ENCODE measurements at regions not wholly inside any gene's neighbourhood (a gene's known extent, or its start where the extent isn't known, plus 50 kb on each side); places are given as distances from the start of the nearest gene placed in this dataset.

DNA sequence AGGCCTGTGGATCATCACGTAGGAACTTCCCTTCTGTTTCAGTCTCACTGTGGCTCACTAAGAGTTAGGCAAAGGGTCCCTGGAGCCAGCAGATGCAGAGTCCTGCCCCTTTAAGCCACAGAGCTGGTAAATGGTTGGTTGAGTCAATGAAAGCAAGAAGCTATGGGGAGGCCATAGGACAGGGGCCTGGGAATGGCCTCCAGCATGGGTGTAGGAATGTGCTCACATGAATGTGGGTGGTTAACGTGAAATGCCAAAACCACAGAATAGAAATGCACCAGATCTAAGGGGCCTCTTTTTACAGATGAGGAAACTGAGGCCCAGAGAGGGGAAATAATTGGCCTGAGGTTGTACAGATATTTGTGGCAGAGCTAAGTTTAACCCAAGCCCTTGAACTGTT, 150.3 kb downstream of the TLE3 start:
- ChIA-PET POLR2A (no interaction called here), CTCF (interaction anchor here (1.1 to 1.4 kb wide), 2 partner anchors 10 to 14 kb away, joined by 3 read pairs; no protein-coding TSS in a partner anchor)
- no peak for DNase-seq (ENCODE audit: extremely low spot score)
- TF ChIP-seq, protein P1, sequence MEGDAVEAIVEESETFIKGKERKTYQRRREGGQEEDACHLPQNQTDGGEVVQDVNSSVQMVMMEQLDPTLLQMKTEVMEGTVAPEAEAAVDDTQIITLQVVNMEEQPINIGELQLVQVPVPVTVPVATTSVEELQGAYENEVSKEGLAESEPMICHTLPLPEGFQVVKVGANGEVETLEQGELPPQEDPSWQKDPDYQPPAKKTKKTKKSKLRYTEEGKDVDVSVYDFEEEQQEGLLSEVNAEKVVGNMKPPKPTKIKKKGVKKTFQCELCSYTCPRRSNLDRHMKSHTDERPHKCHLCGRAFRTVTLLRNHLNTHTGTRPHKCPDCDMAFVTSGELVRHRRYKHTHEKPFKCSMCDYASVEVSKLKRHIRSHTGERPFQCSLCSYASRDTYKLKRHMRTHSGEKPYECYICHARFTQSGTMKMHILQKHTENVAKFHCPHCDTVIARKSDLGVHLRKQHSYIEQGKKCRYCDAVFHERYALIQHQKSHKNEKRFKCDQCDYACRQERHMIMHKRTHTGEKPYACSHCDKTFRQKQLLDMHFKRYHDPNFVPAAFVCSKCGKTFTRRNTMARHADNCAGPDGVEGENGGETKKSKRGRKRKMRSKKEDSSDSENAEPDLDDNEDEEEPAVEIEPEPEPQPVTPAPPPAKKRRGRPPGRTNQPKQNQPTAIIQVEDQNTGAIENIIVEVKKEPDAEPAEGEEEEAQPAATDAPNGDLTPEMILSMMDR (IDR thresholded peaks at IDR 0.05; ENCODE audit: control extremely low read depth, extremely low read depth, low read depth, missing control alignments) = no peak

DNA sequence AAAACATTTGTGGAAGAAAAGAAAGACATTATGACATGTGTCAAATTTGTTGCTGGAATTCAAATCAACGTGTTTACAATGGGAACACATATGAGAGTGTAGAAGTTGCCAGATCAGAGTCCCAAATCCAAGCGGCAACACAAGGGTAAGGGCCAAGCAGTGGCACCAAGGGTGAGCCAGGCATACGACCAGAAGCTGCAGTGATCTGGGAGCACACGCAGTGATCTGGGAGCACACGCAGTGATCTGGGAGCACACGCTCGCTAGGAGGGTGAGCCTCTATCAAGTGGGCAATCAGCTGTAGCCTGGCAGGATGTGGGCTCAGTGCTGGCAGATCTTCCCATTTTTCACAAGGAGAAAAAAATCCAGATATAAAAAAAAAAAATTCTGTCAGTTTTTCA, 148.2 kb downstream of the TLE3 start:
- ChIA-PET CTCF (no interaction called here), POLR2A (no interaction called here)
- TF ChIP-seq, protein P1 (IDR thresholded peaks at IDR 0.05; ENCODE audit: control extremely low read depth, extremely low read depth, low read depth, missing control alignments) = no peak
- DNase-seq (ENCODE audit: extremely low spot score) = no peak

DNA sequence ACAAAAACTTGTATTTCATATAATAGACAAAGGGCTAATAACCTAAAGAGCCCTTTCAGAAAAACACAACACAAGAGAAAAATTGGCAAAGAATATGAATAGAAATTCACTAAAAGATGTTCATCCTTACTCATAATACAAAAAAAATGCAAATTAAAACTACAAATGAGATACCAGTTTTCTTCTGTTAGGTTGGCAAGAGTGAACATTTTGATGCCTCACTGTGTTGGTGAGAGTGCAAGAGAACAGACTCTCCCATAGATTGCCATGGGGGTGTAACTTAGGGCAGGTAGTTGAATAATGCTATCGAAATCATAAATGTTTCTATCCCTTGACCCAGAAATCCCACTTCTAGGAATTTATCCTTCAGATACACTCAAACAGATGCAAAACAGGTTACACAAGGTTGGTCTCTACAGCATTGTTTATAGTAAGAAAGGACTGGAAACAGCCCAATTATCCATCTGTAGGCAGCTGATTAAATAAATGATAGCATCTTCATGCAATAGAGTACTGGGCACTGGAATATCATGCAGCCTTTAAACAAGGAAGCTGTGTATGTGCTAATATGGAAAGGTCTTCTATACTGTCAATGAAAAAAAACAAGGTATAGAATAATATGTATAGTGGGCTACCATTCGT, 146.3 kb downstream of the TLE3 start:
- DNase-seq (ENCODE audit: extremely low spot score) = no peak
- CTCF ChIA-PET = no interaction called here
- TF ChIP-seq, protein P1 (IDR thresholded peaks at IDR 0.05; ENCODE audit: control extremely low read depth, extremely low read depth, low read depth, missing control alignments) = no peak
- POLR2A ChIA-PET = no interaction called here

DNA sequence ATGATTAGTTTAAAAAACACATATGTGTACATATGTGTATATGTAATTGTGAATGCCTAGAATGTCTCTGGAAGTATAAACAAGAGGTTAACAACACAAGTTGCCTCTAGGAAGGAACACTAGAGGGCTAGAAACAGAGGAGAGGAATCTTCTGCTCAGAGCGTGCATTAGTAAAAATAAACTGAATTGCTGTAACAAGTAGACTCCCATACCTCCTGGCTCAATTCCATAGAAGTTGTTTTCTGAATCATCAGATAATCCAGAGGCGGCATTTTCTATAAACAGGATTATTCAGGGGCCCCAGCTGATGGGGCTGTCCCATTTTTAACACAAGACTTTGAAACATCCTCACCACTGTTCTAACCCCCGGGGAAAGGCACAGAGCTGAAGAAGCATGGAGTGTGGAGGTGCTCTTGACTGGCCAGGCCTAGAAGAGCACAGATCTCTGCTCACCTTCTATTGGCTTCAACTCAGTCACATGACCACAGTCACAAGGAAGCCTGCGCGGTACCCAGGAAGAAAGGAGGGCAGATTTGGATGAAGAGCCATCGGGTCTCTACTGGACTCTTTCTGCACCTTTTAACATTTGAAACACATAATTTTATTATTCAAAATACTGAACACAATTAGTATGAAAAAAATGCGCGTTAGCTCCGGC, 145.7 kb downstream of the TLE3 start:
- CTCF ChIA-PET = no interaction called here
- DNase-seq (ENCODE audit: extremely low spot score) = no peak
- POLR2A ChIA-PET = no interaction called here
- TF ChIP-seq, protein P1 (IDR thresholded peaks at IDR 0.05; ENCODE audit: control extremely low read depth, extremely low read depth, low read depth, missing control alignments) = no peak

DNA sequence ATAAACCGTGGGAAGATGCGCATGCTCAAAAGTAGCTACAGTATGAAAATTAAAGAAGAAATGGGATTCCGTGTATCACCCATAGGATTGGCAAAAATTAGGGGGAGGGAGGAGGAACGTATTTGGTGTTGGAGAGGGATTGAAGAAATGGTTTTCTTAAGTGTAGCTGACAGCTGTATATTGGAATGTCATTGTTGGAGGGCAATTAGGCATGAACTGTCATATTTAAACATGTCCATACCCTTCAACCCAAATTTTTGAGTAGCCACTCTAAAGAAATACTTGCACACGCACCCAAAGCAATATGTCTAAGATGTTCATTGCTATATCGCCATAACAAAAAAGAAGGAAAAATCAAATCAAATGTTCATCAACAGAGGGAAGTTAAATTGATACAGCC, 144.7 kb downstream of the TLE3 start:
- CTCF ChIA-PET = no interaction called here

DNA sequence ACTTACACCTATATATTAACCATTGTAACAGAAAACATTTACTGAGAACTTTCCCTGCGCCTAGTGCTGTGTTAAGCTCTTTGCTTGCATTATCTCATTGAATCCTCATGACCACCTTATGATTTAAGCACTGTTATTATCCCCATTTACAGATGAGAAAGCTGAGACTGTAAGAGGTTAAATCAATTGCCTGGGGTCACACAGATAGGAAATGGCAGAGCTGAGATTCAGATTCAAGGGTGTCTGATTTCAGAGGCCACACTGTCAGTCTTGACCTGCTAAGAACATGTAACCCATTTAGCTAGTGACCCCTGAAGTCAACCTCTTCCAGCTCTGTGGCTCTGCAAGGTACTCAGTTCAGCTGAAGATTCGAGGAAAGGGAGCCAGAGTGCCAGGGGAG, 143.9 kb downstream of the TLE3 start:
- ChIA-PET CTCF (no interaction called here), POLR2A (no interaction called here)
- TF ChIP-seq, protein P1 (IDR thresholded peaks at IDR 0.05; ENCODE audit: control extremely low read depth, extremely low read depth, low read depth, missing control alignments) = no peak
- DNase-seq (ENCODE audit: extremely low spot score) = no peak

More for the DNA sequence above, 144.7 kb downstream of the TLE3 start:
- POLR2A ChIA-PET = no interaction called here
- TF ChIP-seq, protein P1 (IDR thresholded peaks at IDR 0.05; ENCODE audit: control extremely low read depth, extremely low read depth, low read depth, missing control alignments) = no peak
- no peak for DNase-seq (ENCODE audit: extremely low spot score)

Data from GM10248 (cell line).